K562 (cell line): ENCODE measurements at regions not wholly inside any gene's neighbourhood (a gene's known extent, or its start where the extent isn't known, plus 50 kb on each side); places are given as distances from the start of the nearest gene placed in this dataset.

Experiments used
- BRD4 ChIP-seq: fragments of 200-600 bp; sonication (generic); IDR thresholded peaks from 2 replicates; pipeline ENCODE4 v1.6.1; 2017; ENCODE audit warnings: inconsistent platforms
- CREB1 ChIP-seq, 2 experiments: sonication (generic) in 1 of 2; formaldehyde crosslinking in 1 of 2; IDR thresholded peaks; 2 replicates each; pipeline versions ENCODE4 v1.6.1 to v1.8.0; 2012 to 2022; ENCODE audit warnings: inconsistent platforms in 1 of 2, mild to moderate bottlenecking in 1 of 2, missing genetic modification reagents in 1 of 2, moderate library complexity in 1 of 2
- EZH2 ChIP-seq: IDR thresholded peaks from 2 replicates; pipeline ENCODE4 v1.6.1; 2012; ENCODE audit warnings: low read depth, mild to moderate bottlenecking, inconsistent platforms, low read length, borderline replicate concordance
- FOXA3 ChIP-seq, 2 experiments: fragments of 450-650 bp in 1 of 2; sonication (generic) in 1 of 2; formaldehyde crosslinking; IDR thresholded peaks in 1 of 2; conservative IDR thresholded peaks in 1 of 2; 2 replicates each; pipeline versions ENCODE4 v1.4.0 to v1.8.0; 2020 to 2022; ENCODE audit warnings: mild to moderate bottlenecking in 2 of 2, missing genetic modification reagents in 1 of 2
- GATA2 ChIP-seq: sonication (generic); formaldehyde crosslinking; IDR thresholded peaks from 2 replicates; pipeline ENCODE4 v1.4.0; 2020; ENCODE audit warnings: mild to moderate bottlenecking, missing genetic modification reagents
- MTA3 ChIP-seq: fragments of 450-650 bp; formaldehyde crosslinking; IDR thresholded peaks from 2 replicates; pipeline ENCODE4 v1.6.1; 2017; ENCODE audit warnings: mild to moderate bottlenecking, borderline replicate concordance
- NFXL1 ChIP-seq: fragments of 450-650 bp; formaldehyde crosslinking; IDR thresholded peaks from 2 replicates; pipeline ENCODE4 v1.4.0; 2021; ENCODE audit warnings: mild to moderate bottlenecking
- RAD21 ChIP-seq, 2 experiments: fragments of 250-450 bp in 1 of 2; fragments of 450-650 bp in 1 of 2; sonication (Bioruptor Pico) in 1 of 2; formaldehyde crosslinking in 1 of 2; IDR thresholded peaks in 1 of 2; conservative IDR thresholded peaks in 1 of 2; 2 replicates each; pipeline versions ENCODE4 v1.4.0 to v1.8.0; 2020 to 2022; ENCODE audit warnings: mild to moderate bottlenecking in 2 of 2, moderate library complexity in 1 of 2
- RFX5 ChIP-seq: IDR thresholded peaks from 2 replicates; pipeline ENCODE4 v1.6.1; 2011; ENCODE audit warnings: low read depth, mild to moderate bottlenecking, improper control_type of control experiment, low read length
- TF ChIP-seq, protein P1 (sequence below): fragments of 450-650 bp; IDR thresholded peaks from 2 replicates; pipeline ENCODE4 v1.6.1; 2016; ENCODE audit warnings: low read depth
- TF ChIP-seq, protein P2 (sequence below), 2 experiments: fragments of 450-650 bp in 1 of 2; sonication (generic) in 1 of 2; formaldehyde crosslinking in 1 of 2; IDR thresholded peaks in 1 of 2; conservative IDR thresholded peaks in 1 of 2; 2 replicates each; pipeline versions ENCODE4 v1.6.1 to v1.8.1; 2016 to 2023; ENCODE audit warnings: mild to moderate bottlenecking in 2 of 2, moderate library complexity in 2 of 2, inconsistent platforms in 1 of 2, missing genetic modification reagents in 1 of 2
- TF ChIP-seq, protein P3 (sequence below), 3 experiments: IDR thresholded peaks in 2 of 3; conservative IDR thresholded peaks in 1 of 3; 2 replicates each; pipeline ENCODE4 v1.5.1; 2011 to 2012; ENCODE audit warnings: low read length in 3 of 3, mild to moderate bottlenecking in 3 of 3, control low read depth in 2 of 3, improper control_type of control experiment in 1 of 3, inconsistent platforms in 1 of 3, low read depth in 1 of 3, mixed read lengths in 1 of 3, moderate library complexity in 1 of 3; ENCODE audit not compliant: insufficient read depth in 2 of 3

DNA sequence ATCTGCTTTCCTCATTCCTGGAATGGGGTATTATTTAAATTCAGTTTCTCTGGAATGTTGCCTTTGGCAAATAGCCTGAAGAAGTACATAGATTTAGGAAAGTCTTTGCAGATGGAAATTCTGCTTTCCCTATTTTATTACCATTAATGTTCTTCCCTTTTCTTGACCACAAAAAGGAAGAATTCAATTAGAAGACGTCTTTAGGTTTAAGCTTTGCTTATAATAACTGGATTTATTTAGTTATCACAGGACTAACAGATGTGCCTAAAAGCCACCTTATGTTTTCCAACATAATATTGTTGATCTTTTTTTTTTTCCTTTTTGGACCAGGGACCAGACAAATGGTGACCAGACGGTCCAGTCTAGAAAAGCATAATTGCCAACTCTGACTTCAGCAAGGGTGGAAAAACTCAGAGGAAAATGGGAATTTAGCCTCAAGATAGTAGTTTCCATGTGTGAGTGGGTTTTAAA lies 210.1 kb upstream of the SPRY2 start:
- TF ChIP-seq BRD4 (no peak), GATA2 (CRISPR knock-in tag) (no peak), EZH2 (no peak), RAD21 (CRISPR knock-in tag; conservative IDR thresholded peaks at IDR 0.05 in 1 of 2, IDR thresholded peaks at IDR 0.05 in 1 of 2) (no peak), FOXA3 (CRISPR knock-in tag; conservative IDR thresholded peaks at IDR 0.05 in 1 of 2, IDR thresholded peaks at IDR 0.05 in 1 of 2) (no peak), CREB1 (IDR thresholded peaks at IDR 0.05) (no peak), CREB1 (CRISPR knock-in tag; IDR thresholded peaks at IDR 0.05) (no peak), NFXL1 (CRISPR knock-in tag) (no peak), MTA3 (no peak), RFX5 (no peak)
- TF ChIP-seq, protein P1, sequence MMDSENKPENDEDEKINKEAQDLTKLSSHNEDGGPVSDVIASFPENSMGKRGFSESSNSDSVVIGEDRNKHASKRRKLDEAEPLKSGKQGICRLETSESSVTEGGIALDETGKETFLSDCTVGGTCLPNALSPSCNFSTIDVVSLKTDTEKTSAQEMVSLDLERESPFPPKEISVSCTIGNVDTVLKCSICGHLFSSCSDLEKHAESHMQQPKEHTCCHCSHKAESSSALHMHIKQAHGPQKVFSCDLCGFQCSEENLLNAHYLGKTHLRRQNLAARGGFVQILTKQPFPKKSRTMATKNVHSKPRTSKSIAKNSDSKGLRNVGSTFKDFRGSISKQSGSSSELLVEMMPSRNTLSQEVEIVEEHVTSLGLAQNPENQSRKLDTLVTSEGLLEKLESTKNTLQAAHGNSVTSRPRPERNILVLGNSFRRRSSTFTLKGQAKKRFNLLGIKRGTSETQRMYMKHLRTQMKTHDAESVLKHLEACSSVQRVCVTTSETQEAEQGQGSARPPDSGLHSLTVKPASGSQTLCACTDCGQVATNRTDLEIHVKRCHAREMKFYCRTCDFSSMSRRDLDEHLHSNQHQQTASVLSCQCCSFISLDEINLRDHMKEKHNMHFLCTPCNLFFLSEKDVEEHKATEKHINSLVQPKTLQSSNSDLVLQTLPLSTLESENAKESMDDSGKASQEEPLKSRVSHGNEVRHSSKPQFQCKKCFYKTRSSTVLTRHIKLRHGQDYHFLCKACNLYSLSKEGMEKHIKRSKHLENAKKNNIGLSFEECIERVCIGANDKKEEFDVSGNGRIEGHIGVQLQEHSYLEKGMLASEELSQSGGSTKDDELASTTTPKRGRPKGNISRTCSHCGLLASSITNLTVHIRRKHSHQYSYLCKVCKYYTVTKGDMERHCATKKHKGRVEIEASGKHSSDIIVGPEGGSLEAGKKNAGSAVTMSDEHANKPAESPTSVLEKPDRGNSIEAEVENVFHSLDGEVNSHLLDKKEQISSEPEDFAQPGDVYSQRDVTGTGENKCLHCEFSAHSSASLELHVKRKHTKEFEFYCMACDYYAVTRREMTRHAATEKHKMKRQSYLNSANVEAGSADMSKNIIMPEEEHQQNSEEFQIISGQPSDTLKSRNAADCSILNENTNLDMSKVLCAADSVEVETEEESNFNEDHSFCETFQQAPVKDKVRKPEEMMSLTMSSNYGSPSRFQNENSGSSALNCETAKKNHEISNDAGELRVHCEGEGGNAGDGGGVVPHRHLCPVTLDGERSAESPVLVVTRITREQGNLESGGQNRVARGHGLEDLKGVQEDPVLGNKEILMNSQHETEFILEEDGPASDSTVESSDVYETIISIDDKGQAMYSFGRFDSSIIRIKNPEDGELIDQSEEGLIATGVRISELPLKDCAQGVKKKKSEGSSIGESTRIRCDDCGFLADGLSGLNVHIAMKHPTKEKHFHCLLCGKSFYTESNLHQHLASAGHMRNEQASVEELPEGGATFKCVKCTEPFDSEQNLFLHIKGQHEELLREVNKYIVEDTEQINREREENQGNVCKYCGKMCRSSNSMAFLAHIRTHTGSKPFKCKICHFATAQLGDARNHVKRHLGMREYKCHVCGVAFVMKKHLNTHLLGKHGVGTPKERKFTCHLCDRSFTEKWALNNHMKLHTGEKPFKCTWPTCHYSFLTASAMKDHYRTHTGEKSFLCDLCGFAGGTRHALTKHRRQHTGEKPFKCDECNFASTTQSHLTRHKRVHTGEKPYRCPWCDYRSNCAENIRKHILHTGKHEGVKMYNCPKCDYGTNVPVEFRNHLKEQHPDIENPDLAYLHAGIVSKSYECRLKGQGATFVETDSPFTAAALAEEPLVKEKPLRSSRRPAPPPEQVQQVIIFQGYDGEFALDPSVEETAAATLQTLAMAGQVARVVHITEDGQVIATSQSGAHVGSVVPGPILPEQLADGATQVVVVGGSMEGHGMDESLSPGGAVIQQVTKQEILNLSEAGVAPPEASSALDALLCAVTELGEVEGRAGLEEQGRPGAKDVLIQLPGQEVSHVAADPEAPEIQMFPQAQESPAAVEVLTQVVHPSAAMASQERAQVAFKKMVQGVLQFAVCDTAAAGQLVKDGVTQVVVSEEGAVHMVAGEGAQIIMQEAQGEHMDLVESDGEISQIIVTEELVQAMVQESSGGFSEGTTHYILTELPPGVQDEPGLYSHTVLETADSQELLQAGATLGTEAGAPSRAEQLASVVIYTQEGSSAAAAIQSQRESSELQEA = no peak
- TF ChIP-seq, protein P2, sequence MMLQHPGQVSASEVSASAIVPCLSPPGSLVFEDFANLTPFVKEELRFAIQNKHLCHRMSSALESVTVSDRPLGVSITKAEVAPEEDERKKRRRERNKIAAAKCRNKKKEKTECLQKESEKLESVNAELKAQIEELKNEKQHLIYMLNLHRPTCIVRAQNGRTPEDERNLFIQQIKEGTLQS (IDR thresholded peaks at IDR 0.05) = no peak
- TF ChIP-seq, protein P2 (CRISPR knock-in tag; conservative IDR thresholded peaks at IDR 0.05) = no peak; the same call in 1 of the 2 replicates
- TF ChIP-seq, protein P3, sequence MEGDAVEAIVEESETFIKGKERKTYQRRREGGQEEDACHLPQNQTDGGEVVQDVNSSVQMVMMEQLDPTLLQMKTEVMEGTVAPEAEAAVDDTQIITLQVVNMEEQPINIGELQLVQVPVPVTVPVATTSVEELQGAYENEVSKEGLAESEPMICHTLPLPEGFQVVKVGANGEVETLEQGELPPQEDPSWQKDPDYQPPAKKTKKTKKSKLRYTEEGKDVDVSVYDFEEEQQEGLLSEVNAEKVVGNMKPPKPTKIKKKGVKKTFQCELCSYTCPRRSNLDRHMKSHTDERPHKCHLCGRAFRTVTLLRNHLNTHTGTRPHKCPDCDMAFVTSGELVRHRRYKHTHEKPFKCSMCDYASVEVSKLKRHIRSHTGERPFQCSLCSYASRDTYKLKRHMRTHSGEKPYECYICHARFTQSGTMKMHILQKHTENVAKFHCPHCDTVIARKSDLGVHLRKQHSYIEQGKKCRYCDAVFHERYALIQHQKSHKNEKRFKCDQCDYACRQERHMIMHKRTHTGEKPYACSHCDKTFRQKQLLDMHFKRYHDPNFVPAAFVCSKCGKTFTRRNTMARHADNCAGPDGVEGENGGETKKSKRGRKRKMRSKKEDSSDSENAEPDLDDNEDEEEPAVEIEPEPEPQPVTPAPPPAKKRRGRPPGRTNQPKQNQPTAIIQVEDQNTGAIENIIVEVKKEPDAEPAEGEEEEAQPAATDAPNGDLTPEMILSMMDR (IDR thresholded peaks at IDR 0.05 in 2 of 3, conservative IDR thresholded peaks at IDR 0.05 in 1 of 3; ENCODE audit: insufficient read depth in 2 of 3, low read depth in 1 of 3, low read length in 3 of 3) = no peak
